ENCODE measurements at regions not wholly inside any gene's neighbourhood (a gene's known extent, or its start where the extent isn't known, plus 50 kb on each side); places are given as distances from the start of the nearest gene placed in this dataset.

- WGBS (ENCODE audit: insufficient coverage, insufficient replicate concordance, low lambda C conversion rate, missing lambda C conversion rate): 59% methylated on average over 8 of the region's 8 CpGs
- Histone ChIP-seq H3K9ac (ENCODE audit: control insufficient read depth, insufficient read depth, low read length) (no peak overlapping the region), H3K4me1 (ENCODE audit: control insufficient read depth, insufficient read depth, low read length) (no peaks in the 10 kb centered on the region), H3K36me3 (ENCODE audit: control insufficient read depth in 2 of 2, insufficient read depth in 2 of 2, low read length in 1 of 2) (no peaks in the 10 kb centered on the region), H3K4me2 (ENCODE audit: control insufficient read depth, insufficient read depth) (no peak overlapping the region), H3K9me3 (replicated peaks; ENCODE audit: control insufficient read depth, insufficient read depth, low read length) (no peaks in the 10 kb centered on the region), H4K20me1 (ENCODE audit: control insufficient read depth, insufficient read depth) (no peaks in the 10 kb centered on the region), H3K79me2 (ENCODE audit: control insufficient read depth, insufficient read depth, low read length) (no peaks in the 10 kb centered on the region), H3K4me3 (no peak overlapping the region), H2AFZ (ENCODE audit: control insufficient read depth, low read depth, low read length) (no peak overlapping the region), H3K27ac (ENCODE audit: control insufficient read depth, insufficient read depth) (no peak overlapping the region), H3K27me3 (replicated peaks in 1 of 2; ENCODE audit: control insufficient read depth in 2 of 2, insufficient read depth in 2 of 2, low read length in 1 of 2) (no peaks in the 10 kb centered on the region; a peak in 1 of 4 replicates)
- TF ChIP-seq KAT2A (conservative IDR thresholded peaks at IDR 0.05; ENCODE audit: control insufficient read depth, low read depth, low read length) (no peak), HDAC2 (IDR thresholded peaks at IDR 0.05) (no peak), POLR2AphosphoS5 (IDR thresholded peaks at IDR 0.05; ENCODE audit: low read length) (no peak), GATAD2B (conservative IDR thresholded peaks at IDR 0.05; ENCODE audit: low read depth) (no peak), EP300 (IDR thresholded peaks at IDR 0.05; ENCODE audit: borderline replicate concordance in 1 of 2, control insufficient read depth in 1 of 2, low read depth in 2 of 2, low read length in 2 of 2) (no peak), CUX1 (IDR thresholded peaks at IDR 0.05; ENCODE audit: insufficient replicate concordance, low read depth, low read length) (no peak), SMAD5 (IDR thresholded peaks at IDR 0.05; ENCODE audit: low read depth) (no peak), BHLHE40 (IDR thresholded peaks at IDR 0.05; ENCODE audit: borderline replicate concordance in 1 of 2, low read depth in 2 of 2, low read length in 1 of 2) (no peak), SMAD1 (IDR thresholded peaks at IDR 0.05; ENCODE audit: low read depth, partially characterized antibody) (no peak), CEBPB (IDR thresholded peaks at IDR 0.05; ENCODE audit: borderline replicate concordance in 1 of 2, low read depth in 2 of 2, low read length in 2 of 2) (no peak), MEF2A (IDR thresholded peaks at IDR 0.05; ENCODE audit: insufficient read depth, low read depth, low read length) (no peak)
- TF ChIP-seq, protein P1, sequence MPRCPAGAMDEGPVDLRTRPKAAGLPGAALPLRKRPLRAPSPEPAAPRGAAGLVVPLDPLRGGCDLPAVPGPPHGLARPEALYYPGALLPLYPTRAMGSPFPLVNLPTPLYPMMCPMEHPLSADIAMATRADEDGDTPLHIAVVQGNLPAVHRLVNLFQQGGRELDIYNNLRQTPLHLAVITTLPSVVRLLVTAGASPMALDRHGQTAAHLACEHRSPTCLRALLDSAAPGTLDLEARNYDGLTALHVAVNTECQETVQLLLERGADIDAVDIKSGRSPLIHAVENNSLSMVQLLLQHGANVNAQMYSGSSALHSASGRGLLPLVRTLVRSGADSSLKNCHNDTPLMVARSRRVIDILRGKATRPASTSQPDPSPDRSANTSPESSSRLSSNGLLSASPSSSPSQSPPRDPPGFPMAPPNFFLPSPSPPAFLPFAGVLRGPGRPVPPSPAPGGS (IDR thresholded peaks at IDR 0.05; ENCODE audit: borderline replicate concordance, insufficient read depth, low read depth, low read length, poor library complexity, severe bottlenecking): no peak
- TF ChIP-seq, protein P2, sequence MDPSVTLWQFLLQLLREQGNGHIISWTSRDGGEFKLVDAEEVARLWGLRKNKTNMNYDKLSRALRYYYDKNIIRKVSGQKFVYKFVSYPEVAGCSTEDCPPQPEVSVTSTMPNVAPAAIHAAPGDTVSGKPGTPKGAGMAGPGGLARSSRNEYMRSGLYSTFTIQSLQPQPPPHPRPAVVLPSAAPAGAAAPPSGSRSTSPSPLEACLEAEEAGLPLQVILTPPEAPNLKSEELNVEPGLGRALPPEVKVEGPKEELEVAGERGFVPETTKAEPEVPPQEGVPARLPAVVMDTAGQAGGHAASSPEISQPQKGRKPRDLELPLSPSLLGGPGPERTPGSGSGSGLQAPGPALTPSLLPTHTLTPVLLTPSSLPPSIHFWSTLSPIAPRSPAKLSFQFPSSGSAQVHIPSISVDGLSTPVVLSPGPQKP (IDR thresholded peaks at IDR 0.05; ENCODE audit: low read depth, low read length): no peak
- CTCF ChIA-PET: no interaction called here
- POLR2A ChIA-PET: no interaction called here
- in situ Hi-C loops (cut with MboI) (no loop called here), intact Hi-C loops (cut with micrococcal nuclease; ENCODE audit: unreplicated experiment) (no loop called here)
- DNase-seq (ENCODE audit: low read depth, low spot score) (no peak), ATAC-seq (no peak), FAIRE-seq (no peak)
- RAD21 ChIA-PET (ENCODE audit: unreplicated experiment): no interaction called here
- SMC1A ChIA-PET (ENCODE audit: uncharacterized antibody, unreplicated experiment): interaction anchor here (0.6 to 1.3 kb wide), 3 partner anchors 22 to 58 kb away, joined by 3 to 4 read pairs (median 3); no protein-coding TSS in a partner anchor
- BruUV-seq (replicated peaks): no TSS peak
Measured at GRCh38 chr6:14762077-14762476, 483.8 kb upstream of the JARID2 start.

Measured in GM12878 (cell line).